Upper lobe of left lung (tissue), 6 donors: ENCODE measurements at regions not wholly inside any gene's neighbourhood (a gene's known extent, or its start where the extent isn't known, plus 50 kb on each side); places are given as distances from the start of the nearest gene placed in this dataset.

Experiments
- ATAC-seq, 2 donors: fragments of 200-7000 bp; cut with Tn5 transposase; one replicate each; pipeline ENCODE4 v1.9.1; 2022; ENCODE audit warnings: mild to moderate bottlenecking in 2 of 2, moderate library complexity in 2 of 2; ENCODE audit not compliant: low FRiP score in 2 of 2
- DNase-seq, 2 donors: peaks; one replicate each; pipeline ENCODE4 v3.0.0-alpha.2; 2019 to 2020
- H3K27ac ChIP-seq, 4 donors: fragments of 200-600 bp; sonication (generic); one replicate each; pipeline ENCODE4 v1.5.1; 2016 to 2019
- H3K27me3 ChIP-seq, 4 donors: fragments of 200-600 bp; sonication (generic); one replicate each; pipeline ENCODE4 v1.5.1; 2017 to 2019
- H3K36me3 ChIP-seq, 4 donors: fragments of 200-600 bp; sonication (generic); one replicate each; pipeline ENCODE4 v1.5.1; 2016 to 2019
- H3K4me1 ChIP-seq, 4 donors: fragments of 200-600 bp; sonication (generic); one replicate each; pipeline ENCODE4 v1.5.1; 2018 to 2019
- H3K4me3 ChIP-seq, 4 donors: fragments of 200-600 bp; sonication (generic); one replicate each; pipeline ENCODE4 v1.5.1; 2017 to 2019; ENCODE audit warnings: mild to moderate bottlenecking in 2 of 4, moderate library complexity in 1 of 4
- H3K9me3 ChIP-seq, 4 donors: fragments of 200-600 bp; sonication (generic); one replicate each; pipeline ENCODE4 v1.5.1; 2018 to 2019
- CTCF ChIP-seq, 6 experiments: fragments of 450-650 bp in 4 of 6; fragments of 200-600 bp in 2 of 6; sonication (generic) in 2 of 6; IDR thresholded peaks; one replicate each; pipeline ENCODE4 v1.5.1; 2016 to 2019; ENCODE audit warnings: antibody characterized with exemption in 6 of 6
- EP300 ChIP-seq, 4 donors: sonication (generic); formaldehyde crosslinking; IDR thresholded peaks; one replicate each; pipeline ENCODE4 v1.5.1; 2017; ENCODE audit warnings: antibody characterized with exemption in 4 of 4, control low read depth in 2 of 4
- POLR2A ChIP-seq, 4 donors: fragments of 450-650 bp; IDR thresholded peaks; one replicate each; pipeline ENCODE4 v1.5.1; 2016 to 2017; ENCODE audit warnings: antibody characterized with exemption in 4 of 4, mild to moderate bottlenecking in 2 of 4
- POLR2AphosphoS5 ChIP-seq, 2 donors: sonication (generic); formaldehyde crosslinking; IDR thresholded peaks; one replicate each; pipeline ENCODE4 v1.5.1; 2017; ENCODE audit warnings: antibody characterized with exemption in 2 of 2
- WGBS, 2 donors: methylation state at CpG; one replicate each; pipeline ENCODE4 v1.1.5; 2017 to 2018; 5-methylcytosine and 5-hydroxymethylcytosine counted together
- donor health status: DM: no; HTN: no; CAD: no; lungs with moderate emphysema.
- donor health status: DM: no; HTN: yes; CAD: no; lungs with severe emphysema.

GRCh38 chr2:238555786-238556542, 129.2 kb downstream of the ASB1 start:
- 85 to 91% methylated on average over 13 of the region's 13 CpGs for WGBS, 2 donors
- Histone ChIP-seq H3K4me3 (no peak overlapping the region), H3K4me1 (peaks cover 0 to 19% (median 3%) of the 10 kb centered on the region in 4 donors), H3K36me3 (no peaks in the 10 kb centered on the region), H3K27ac (no peak overlapping the region), H3K27me3 (no peaks in the 10 kb centered on the region), H3K9me3 (peaks cover 0 to 17% (median 4%) of the 10 kb centered on the region in 4 donors)
- TF ChIP-seq POLR2AphosphoS5 (IDR thresholded peaks at IDR 0.05) (no peak), CTCF (IDR thresholded peaks at IDR 0.05) (no peak), POLR2A (IDR thresholded peaks at IDR 0.05) (no peak), EP300 (IDR thresholded peaks at IDR 0.05) (no peak)
- ATAC-seq (no peak), DNase-seq (no peak)

- no peaks in the 10 kb centered on the region for H3K36me3 ChIP-seq
- 88 to 91% methylated on average over 4 to 5 of the region's 5 CpGs for WGBS, 2 donors
- DNase-seq (no peak), ATAC-seq (no peak)
- peaks cover 0 to 14% (median 4%) of the 10 kb centered on the region in 4 donors for H3K9me3 ChIP-seq
- TF ChIP-seq POLR2AphosphoS5 (IDR thresholded peaks at IDR 0.05) (no peak), POLR2A (IDR thresholded peaks at IDR 0.05) (no peak), CTCF (IDR thresholded peaks at IDR 0.05) (no peak), EP300 (IDR thresholded peaks at IDR 0.05) (no peak)
- no peaks in the 10 kb centered on the region for H3K27me3 ChIP-seq
- H3K27ac ChIP-seq = peak overlapping the region in 1 of 4 donors; percentile 94
- H3K4me1 ChIP-seq = peaks cover 0 to 19% (median 3%) of the 10 kb centered on the region in 4 donors
- H3K4me3 ChIP-seq = no peak overlapping the region
These were observed 130.7 kb downstream of the ASB1 start for GRCh38 chr2:238557431-238557830.

GRCh38 chr2:238557936-238558335, 131.2 kb downstream of the ASB1 start:
- no peaks in the 10 kb centered on the region for H3K36me3 ChIP-seq
- peak; percentile 24 to 48 for ATAC-seq

GRCh38 chr2:238558456-238559099, 131.9 kb downstream of the ASB1 start:
- peak; percentile 34 to 85 for ATAC-seq
- 73 to 75% methylated on average over 19 of the region's 19 CpGs for WGBS, 2 donors
- no peaks in the 10 kb centered on the region for H3K36me3 ChIP-seq
- peaks cover 0 to 3% (median 0%) of the 10 kb centered on the region in 4 donors for H3K9me3 ChIP-seq
- TF ChIP-seq POLR2A (IDR thresholded peaks at IDR 0.05) (peak in 1 of 4 donors; percentile 71), EP300 (IDR thresholded peaks at IDR 0.05) (peak in 2 of 4 donors; percentile 20 to 89), POLR2AphosphoS5 (IDR thresholded peaks at IDR 0.05) (peak in 1 of 2 donors; percentile 29), CTCF (IDR thresholded peaks at IDR 0.05) (no peak)
- peak overlapping the region in 3 of 4 donors; percentile 20 to 40 (median 31) for H3K4me3 ChIP-seq
- peak overlapping the region in 2 of 4 donors; percentile 80 to 94 for H3K27ac ChIP-seq
- H3K27me3 ChIP-seq = no peaks in the 10 kb centered on the region
- DNase-seq = peak; percentile 69 to 75
- H3K4me1 ChIP-seq = peaks cover 0 to 19% (median 3%) of the 10 kb centered on the region in 4 donors

More at GRCh38 chr2:238557936-238558335, 131.2 kb downstream of the ASB1 start:
- H3K27ac ChIP-seq = peak overlapping the region in 2 of 4 donors; percentile 80 to 94
- H3K4me3 ChIP-seq = peak overlapping the region in 3 of 4 donors; percentile 20 to 40 (median 31)
- peaks cover 0 to 9% (median 2%) of the 10 kb centered on the region in 4 donors for H3K9me3 ChIP-seq
- no peak for TF ChIP-seq POLR2AphosphoS5 (IDR thresholded peaks at IDR 0.05)
- H3K27me3 ChIP-seq = no peaks in the 10 kb centered on the region
- WGBS, 2 donors = 68 to 80% methylated on average over 8 to 11 of the region's 11 CpGs
- H3K4me1 ChIP-seq = peaks cover 0 to 19% (median 3%) of the 10 kb centered on the region in 4 donors
- DNase-seq = no peak

- WGBS, 2 donors = 78 to 88% methylated on average over 9 to 11 of the region's 11 CpGs
- ATAC-seq = no peak
These were observed 133.5 kb downstream of the ASB1 start for GRCh38 chr2:238560234-238560633.

More at GRCh38 chr2:238560234-238560633, 133.5 kb downstream of the ASB1 start:
- TF ChIP-seq EP300 (IDR thresholded peaks at IDR 0.05) (no peak), POLR2A (IDR thresholded peaks at IDR 0.05) (no peak), POLR2AphosphoS5 (IDR thresholded peaks at IDR 0.05) (no peak), CTCF (IDR thresholded peaks at IDR 0.05) (no peak)
- no peaks in the 10 kb centered on the region for H3K9me3 ChIP-seq
- H3K4me1 ChIP-seq = peaks cover 0 to 19% (median 0%) of the 10 kb centered on the region in 4 donors
- no peaks in the 10 kb centered on the region for H3K36me3 ChIP-seq
- DNase-seq = peak in 1 of 2 donors; percentile 71
- H3K4me3 ChIP-seq = no peak overlapping the region
- H3K27me3 ChIP-seq = no peaks in the 10 kb centered on the region
- peak overlapping the region in 2 of 4 donors; percentile 75 to 94 for H3K27ac ChIP-seq
